ENCODE measurements at regions not wholly inside any gene's neighbourhood (a gene's known extent, or its start where the extent isn't known, plus 50 kb on each side); places are given as distances from the start of the nearest gene placed in this dataset.

GRCh38 chr22:47663615-47664605 lies 901.5 kb downstream of the TBC1D22A start:
- no peaks in the 10 kb centered on the region for H3K9me3 ChIP-seq (ENCODE audit: low read depth)
- no peaks in the 10 kb centered on the region for H3K4me1 ChIP-seq (ENCODE audit: insufficient read depth)
- no peak overlapping the region for H3K27ac ChIP-seq
- no peaks in the 10 kb centered on the region for H3F3A ChIP-seq (ENCODE audit: insufficient read depth)
- no peaks in the 10 kb centered on the region for H3K9me2 ChIP-seq (ENCODE audit: insufficient read depth)
- 27 to 29% methylated on average over 14 of the region's 14 CpGs for WGBS, 2 experiments (ENCODE audit: low coverage in 1 of 2, low lambda C conversion rate in 2 of 2, missing lambda C conversion rate in 2 of 2)
- H2AFZ ChIP-seq, result no peak overlapping the region
- TF ChIP-seq EZH2 (IDR thresholded peaks at IDR 0.05; ENCODE audit: insufficient read depth, poor library complexity, severe bottlenecking) (no peak), EZH2phosphoT487 (IDR thresholded peaks at IDR 0.05; ENCODE audit: insufficient read depth, low read depth) (no peak)
- H3K4me2 ChIP-seq (ENCODE audit: unreplicated experiment), result no peak overlapping the region
- H4K20me1 ChIP-seq (ENCODE audit: insufficient read depth), result no peaks in the 10 kb centered on the region
- no peak overlapping the region for H3K4me3 ChIP-seq
- H3K79me2 ChIP-seq (ENCODE audit: insufficient read depth), result no peaks in the 10 kb centered on the region
- in situ Hi-C loops (cut with MboI), result no loop called here
- no peak overlapping the region for H3K9ac ChIP-seq
- DNase-seq, result no peak
- H3K27me3 ChIP-seq (replicated peaks; ENCODE audit: insufficient read depth), result no peaks in the 10 kb centered on the region
- no peaks in the 10 kb centered on the region for H3K36me3 ChIP-seq (ENCODE audit: low read depth)

- no peaks in the 10 kb centered on the region for H3K4me1 ChIP-seq (ENCODE audit: insufficient read depth)
- H4K20me1 ChIP-seq (ENCODE audit: insufficient read depth), result no peaks in the 10 kb centered on the region
- H3K9ac ChIP-seq, result no peak overlapping the region
- H3K79me2 ChIP-seq (ENCODE audit: insufficient read depth), result no peaks in the 10 kb centered on the region
- TF ChIP-seq EZH2 (IDR thresholded peaks at IDR 0.05; ENCODE audit: insufficient read depth, poor library complexity, severe bottlenecking), result no peak
- TF ChIP-seq EZH2phosphoT487 (IDR thresholded peaks at IDR 0.05; ENCODE audit: insufficient read depth, low read depth), result no peak
- 3 to 8% methylated on average over 3 of the region's 3 CpGs for WGBS, 2 experiments (ENCODE audit: low coverage in 1 of 2, low lambda C conversion rate in 2 of 2, missing lambda C conversion rate in 2 of 2)
- H2AFZ ChIP-seq, result no peak overlapping the region
- no peaks in the 10 kb centered on the region for H3K9me2 ChIP-seq (ENCODE audit: insufficient read depth)
- H3K27me3 ChIP-seq (replicated peaks; ENCODE audit: insufficient read depth), result no peaks in the 10 kb centered on the region
- DNase-seq, result no peak
- no peak overlapping the region for H3K27ac ChIP-seq
- no peak overlapping the region for H3K4me2 ChIP-seq (ENCODE audit: unreplicated experiment)
- H3K4me3 ChIP-seq, result no peak overlapping the region
- no peaks in the 10 kb centered on the region for H3K9me3 ChIP-seq (ENCODE audit: low read depth)
- no peaks in the 10 kb centered on the region for H3K36me3 ChIP-seq (ENCODE audit: low read depth)
- in situ Hi-C loops (cut with MboI), result no loop called here
- no peaks in the 10 kb centered on the region for H3F3A ChIP-seq (ENCODE audit: insufficient read depth)
Observed at GRCh38 chr22:47659467-47660223, 897.2 kb downstream of the TBC1D22A start.

GRCh38 chr22:47658182-47658581 lies 895.7 kb downstream of the TBC1D22A start:
- H3K9me2 ChIP-seq (ENCODE audit: insufficient read depth), result no peaks in the 10 kb centered on the region
- H3K4me3 ChIP-seq, result no peak overlapping the region
- H3F3A ChIP-seq (ENCODE audit: insufficient read depth), result no peaks in the 10 kb centered on the region
- H3K9ac ChIP-seq, result no peak overlapping the region
- H3K27ac ChIP-seq, result no peak overlapping the region
- H4K20me1 ChIP-seq (ENCODE audit: insufficient read depth), result no peaks in the 10 kb centered on the region
- no peak overlapping the region for H2AFZ ChIP-seq
- no peaks in the 10 kb centered on the region for H3K79me2 ChIP-seq (ENCODE audit: insufficient read depth)
- H3K4me1 ChIP-seq (ENCODE audit: insufficient read depth), result no peaks in the 10 kb centered on the region
- in situ Hi-C loops (cut with MboI), result no loop called here
- TF ChIP-seq EZH2 (IDR thresholded peaks at IDR 0.05; ENCODE audit: insufficient read depth, poor library complexity, severe bottlenecking) (no peak), EZH2phosphoT487 (IDR thresholded peaks at IDR 0.05; ENCODE audit: insufficient read depth, low read depth) (no peak)
- no peaks in the 10 kb centered on the region for H3K9me3 ChIP-seq (ENCODE audit: low read depth)
- H3K27me3 ChIP-seq (replicated peaks; ENCODE audit: insufficient read depth), result no peaks in the 10 kb centered on the region
- DNase-seq, result no peak
- no peak overlapping the region for H3K4me2 ChIP-seq (ENCODE audit: unreplicated experiment)
- H3K36me3 ChIP-seq (ENCODE audit: low read depth), result no peaks in the 10 kb centered on the region
- WGBS, 2 experiments (ENCODE audit: low coverage in 1 of 2, low lambda C conversion rate in 2 of 2, missing lambda C conversion rate in 2 of 2), result 53% methylated on average over 5 of the region's 5 CpGs

GRCh38 chr22:47657224-47657623 lies 894.8 kb downstream of the TBC1D22A start:
- Histone ChIP-seq H3K79me2 (ENCODE audit: insufficient read depth) (no peaks in the 10 kb centered on the region), H3K9me2 (ENCODE audit: insufficient read depth) (no peaks in the 10 kb centered on the region), H3F3A (ENCODE audit: insufficient read depth) (no peaks in the 10 kb centered on the region), H3K36me3 (ENCODE audit: low read depth) (no peaks in the 10 kb centered on the region), H2AFZ (no peak overlapping the region), H3K27me3 (replicated peaks; ENCODE audit: insufficient read depth) (no peaks in the 10 kb centered on the region), H3K4me3 (no peak overlapping the region), H3K4me2 (ENCODE audit: unreplicated experiment) (no peak overlapping the region), H3K9ac (no peak overlapping the region), H4K20me1 (ENCODE audit: insufficient read depth) (no peaks in the 10 kb centered on the region), H3K27ac (no peak overlapping the region), H3K4me1 (ENCODE audit: insufficient read depth) (no peaks in the 10 kb centered on the region), H3K9me3 (ENCODE audit: low read depth) (no peaks in the 10 kb centered on the region)
- WGBS, 2 experiments (ENCODE audit: low coverage in 1 of 2, low lambda C conversion rate in 2 of 2, missing lambda C conversion rate in 2 of 2), result 21 to 33% methylated on average over 6 of the region's 6 CpGs
- TF ChIP-seq EZH2 (IDR thresholded peaks at IDR 0.05; ENCODE audit: insufficient read depth, poor library complexity, severe bottlenecking) (no peak), EZH2phosphoT487 (IDR thresholded peaks at IDR 0.05; ENCODE audit: insufficient read depth, low read depth) (no peak)
- in situ Hi-C loops (cut with MboI), result no loop called here
- no peak for DNase-seq
